ENCODE measurements at regions not wholly inside any gene's neighbourhood (a gene's known extent, or its start where the extent isn't known, plus 50 kb on each side); places are given as distances from the start of the nearest gene placed in this dataset.
"Not testable (repeated sequence)": the region's sequence is repeated elsewhere in the genome, so short reads cannot be mapped to it uniquely, and the experiment has no call there.

GRCh38 chr17:77833769-77834168 lies 124.7 kb upstream of the TNRC6C start:
- no peak for DNase-seq

- DNase-seq = peak; percentile 81
These were observed 124.1 kb upstream of the TNRC6C start for GRCh38 chr17:77834170-77835115.

GRCh38 chr17:77836557-77837041 lies 121.9 kb upstream of the TNRC6C start:
- peak; percentile 80 for DNase-seq

GRCh38 chr17:77837072-77837471 lies 121.4 kb upstream of the TNRC6C start:
- DNase-seq = not testable (repeated sequence)

- no peak for DNase-seq
These were observed 120.6 kb upstream of the TNRC6C start for GRCh38 chr17:77837917-77838316.

GRCh38 chr17:77838748-77839697 lies 119.5 kb upstream of the TNRC6C start:
- DNase-seq = no peak

- no peak for DNase-seq
These were observed 118.6 kb upstream of the TNRC6C start for GRCh38 chr17:77839698-77840512.

GRCh38 chr17:77840513-77841165 lies 117.9 kb upstream of the TNRC6C start:
- no peak for DNase-seq

- DNase-seq = no peak
These were observed 116.6 kb upstream of the TNRC6C start for GRCh38 chr17:77841742-77842527.

GRCh38 chr17:77842528-77843147 lies 115.9 kb upstream of the TNRC6C start:
- no peak for DNase-seq

- peak; percentile 71 for DNase-seq
These were observed 115.1 kb upstream of the TNRC6C start for GRCh38 chr17:77843255-77843895.

GRCh38 chr17:77843896-77844295 lies 114.6 kb upstream of the TNRC6C start:
- no peak for DNase-seq

- no peak for DNase-seq
These were observed 113.8 kb upstream of the TNRC6C start for GRCh38 chr17:77844681-77845080.

GRCh38 chr17:77845541-77846225 lies 112.8 kb upstream of the TNRC6C start:
- DNase-seq = no peak

- no peak for DNase-seq
These were observed 111.9 kb upstream of the TNRC6C start for GRCh38 chr17:77846531-77847085.

- no peak for DNase-seq
These were observed 111.0 kb upstream of the TNRC6C start for GRCh38 chr17:77847221-77848085.

- DNase-seq = no peak
These were observed 110.2 kb upstream of the TNRC6C start for GRCh38 chr17:77848257-77848656.

- no peak for DNase-seq
These were observed 109.3 kb upstream of the TNRC6C start for GRCh38 chr17:77849239-77849638.
